HG02798 (cell line): ENCODE measurements at regions not wholly inside any gene's neighbourhood (a gene's known extent, or its start where the extent isn't known, plus 50 kb on each side); places are given as distances from the start of the nearest gene placed in this dataset.

Experiments
- ATAC-seq: cut with Tn5 transposase; IDR thresholded peaks from one replicate; pipeline ENCODE4 v1.9.1; 2021; ENCODE audit warnings: mild to moderate bottlenecking; ENCODE audit not compliant: unreplicated experiment, poor library complexity

GRCh38 chr16:65641049-65641761, 519.3 kb upstream of the CDH11 start:
- no peak for ATAC-seq

GRCh38 chr16:65634833-65635232, 513.0 kb upstream of the CDH11 start:
- no peak for ATAC-seq

GRCh38 chr16:65634291-65634690, 512.4 kb upstream of the CDH11 start:
- no peak for ATAC-seq

- ATAC-seq = no peak
Measured at GRCh38 chr16:65624666-65625065, 502.8 kb upstream of the CDH11 start.

- no peak for ATAC-seq
Measured at GRCh38 chr16:65624229-65624628, 502.4 kb upstream of the CDH11 start.

- no peak for ATAC-seq
Measured at GRCh38 chr16:65622871-65623270, 501.0 kb upstream of the CDH11 start.

GRCh38 chr16:65622151-65622550, 500.3 kb upstream of the CDH11 start:
- ATAC-seq = no peak

- ATAC-seq = no peak
Measured at GRCh38 chr16:65621640-65622039, 499.8 kb upstream of the CDH11 start.

- no peak for ATAC-seq
Measured at GRCh38 chr16:65619606-65620005, 497.7 kb upstream of the CDH11 start.

- ATAC-seq = no peak
Measured at GRCh38 chr16:65618931-65619330, 497.1 kb upstream of the CDH11 start.

- ATAC-seq = no peak
Measured at GRCh38 chr16:65618333-65618732, 496.5 kb upstream of the CDH11 start.

- no peak for ATAC-seq
Measured at GRCh38 chr16:65617421-65617820, 495.6 kb upstream of the CDH11 start.

GRCh38 chr16:65608455-65608854, 486.6 kb upstream of the CDH11 start:
- no peak for ATAC-seq

GRCh38 chr16:65604771-65605170, 482.9 kb upstream of the CDH11 start:
- no peak for ATAC-seq

GRCh38 chr16:65601781-65602180, 479.9 kb upstream of the CDH11 start:
- ATAC-seq = no peak

GRCh38 chr16:65600629-65601028, 478.8 kb upstream of the CDH11 start:
- ATAC-seq = no peak

- no peak for ATAC-seq
Measured at GRCh38 chr16:65600046-65600445, 478.2 kb upstream of the CDH11 start.

GRCh38 chr16:65598621-65599020, 476.8 kb upstream of the CDH11 start:
- no peak for ATAC-seq

- ATAC-seq = no peak
Measured at GRCh38 chr16:65583498-65583897, 461.6 kb upstream of the CDH11 start.

GRCh38 chr16:65579050-65579449, 457.2 kb upstream of the CDH11 start:
- no peak for ATAC-seq

GRCh38 chr16:65576631-65577030, 454.8 kb upstream of the CDH11 start:
- ATAC-seq = no peak

- no peak for ATAC-seq
Measured at GRCh38 chr16:65576139-65576538, 454.3 kb upstream of the CDH11 start.
